Osteocyte (in vitro differentiated cells): ENCODE measurements at regions not wholly inside any gene's neighbourhood (a gene's known extent, or its start where the extent isn't known, plus 50 kb on each side); places are given as distances from the start of the nearest gene placed in this dataset.

Source experiments
- DNase-seq: peaks from one replicate; pipeline ENCODE4 v3.0.0; 2021; ENCODE audit warnings: mixed read lengths; ENCODE audit not compliant: unreplicated experiment; ENCODE audit errors: extremely low spot score
- H3K27ac Mint-ChIP-seq: one replicate; pipeline ENCODE4 v1.8.0; 2021; ENCODE audit warnings: mild to moderate bottlenecking, mixed read lengths; ENCODE audit not compliant: unreplicated experiment
- H3K27me3 Mint-ChIP-seq: one replicate; pipeline ENCODE4 v1.8.0; 2021; ENCODE audit warnings: mixed read lengths; ENCODE audit not compliant: unreplicated experiment
- H3K36me3 Mint-ChIP-seq: one replicate; pipeline ENCODE4 v1.8.0; 2021; ENCODE audit warnings: mixed read lengths; ENCODE audit not compliant: unreplicated experiment
- H3K4me1 Mint-ChIP-seq: one replicate; pipeline ENCODE4 v1.8.0; 2021; ENCODE audit warnings: mixed read lengths; ENCODE audit not compliant: unreplicated experiment
- H3K4me3 Mint-ChIP-seq: one replicate; pipeline ENCODE4 v1.8.0; 2021; ENCODE audit warnings: mild to moderate bottlenecking, moderate library complexity, mixed read lengths; ENCODE audit not compliant: unreplicated experiment
- H3K9me3 Mint-ChIP-seq: one replicate; pipeline ENCODE4 v1.8.0; 2021; ENCODE audit warnings: mixed read lengths; ENCODE audit not compliant: unreplicated experiment
- TF ChIP-seq, protein P1 (sequence below): fragments of 200-600 bp; sonication (generic); IDR thresholded peaks from 2 replicates; pipeline ENCODE4 v1.5.0; 2021; ENCODE audit warnings: antibody characterized with exemption, mild to moderate bottlenecking, moderate library complexity

GRCh38 chr21:24375201-24375600, 1232.1 kb downstream of the MRPL39 start:
- no peak overlapping the region for H3K4me3 Mint-ChIP-seq
- peaks cover 50% of the 10 kb centered on the region for H3K9me3 Mint-ChIP-seq
- H3K36me3 Mint-ChIP-seq: no peaks in the 10 kb centered on the region
- no peaks in the 10 kb centered on the region for H3K27me3 Mint-ChIP-seq
- TF ChIP-seq, protein P1, sequence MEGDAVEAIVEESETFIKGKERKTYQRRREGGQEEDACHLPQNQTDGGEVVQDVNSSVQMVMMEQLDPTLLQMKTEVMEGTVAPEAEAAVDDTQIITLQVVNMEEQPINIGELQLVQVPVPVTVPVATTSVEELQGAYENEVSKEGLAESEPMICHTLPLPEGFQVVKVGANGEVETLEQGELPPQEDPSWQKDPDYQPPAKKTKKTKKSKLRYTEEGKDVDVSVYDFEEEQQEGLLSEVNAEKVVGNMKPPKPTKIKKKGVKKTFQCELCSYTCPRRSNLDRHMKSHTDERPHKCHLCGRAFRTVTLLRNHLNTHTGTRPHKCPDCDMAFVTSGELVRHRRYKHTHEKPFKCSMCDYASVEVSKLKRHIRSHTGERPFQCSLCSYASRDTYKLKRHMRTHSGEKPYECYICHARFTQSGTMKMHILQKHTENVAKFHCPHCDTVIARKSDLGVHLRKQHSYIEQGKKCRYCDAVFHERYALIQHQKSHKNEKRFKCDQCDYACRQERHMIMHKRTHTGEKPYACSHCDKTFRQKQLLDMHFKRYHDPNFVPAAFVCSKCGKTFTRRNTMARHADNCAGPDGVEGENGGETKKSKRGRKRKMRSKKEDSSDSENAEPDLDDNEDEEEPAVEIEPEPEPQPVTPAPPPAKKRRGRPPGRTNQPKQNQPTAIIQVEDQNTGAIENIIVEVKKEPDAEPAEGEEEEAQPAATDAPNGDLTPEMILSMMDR: no peak
- H3K4me1 Mint-ChIP-seq: no peaks in the 10 kb centered on the region
- DNase-seq: no peak
- H3K27ac Mint-ChIP-seq: no peak overlapping the region

DNA sequence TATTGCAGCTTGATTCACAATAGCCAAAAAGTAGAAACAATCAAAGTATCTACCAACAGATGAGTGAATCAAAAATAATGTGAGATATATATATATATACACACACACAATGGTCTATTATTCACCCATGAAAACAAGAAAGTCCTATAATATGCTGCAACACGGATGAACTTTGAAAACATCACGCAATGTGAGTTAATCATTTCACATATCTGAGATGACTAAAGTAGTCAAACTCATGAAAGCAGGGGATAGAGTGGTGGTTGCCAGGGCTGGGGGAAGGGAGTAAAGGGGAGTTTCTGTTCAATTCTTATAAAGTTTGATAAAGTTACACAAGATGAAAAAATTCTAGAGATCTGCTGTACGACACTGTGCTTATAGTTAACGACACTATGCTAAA, 1234.8 kb downstream of the MRPL39 start:
- H3K36me3 Mint-ChIP-seq: no peaks in the 10 kb centered on the region
- peaks cover 46% of the 10 kb centered on the region for H3K9me3 Mint-ChIP-seq
- no peaks in the 10 kb centered on the region for H3K27me3 Mint-ChIP-seq
- no peak overlapping the region for H3K4me3 Mint-ChIP-seq
- no peak for DNase-seq
- TF ChIP-seq, protein P1: no peak
- no peak overlapping the region for H3K27ac Mint-ChIP-seq
- no peaks in the 10 kb centered on the region for H3K4me1 Mint-ChIP-seq

- no peaks in the 10 kb centered on the region for H3K27me3 Mint-ChIP-seq
- H3K4me1 Mint-ChIP-seq: no peaks in the 10 kb centered on the region
- DNase-seq: no peak
- TF ChIP-seq, protein P1: no peak
- peaks cover 45% of the 10 kb centered on the region for H3K9me3 Mint-ChIP-seq
- no peak overlapping the region for H3K27ac Mint-ChIP-seq
- no peaks in the 10 kb centered on the region for H3K36me3 Mint-ChIP-seq
- no peak overlapping the region for H3K4me3 Mint-ChIP-seq
Observed at GRCh38 chr21:24369746-24370145, 1237.5 kb downstream of the MRPL39 start.

- DNase-seq: no peak
- TF ChIP-seq, protein P1: no peak
Observed at GRCh38 chr21:24369278-24369677, 1238.0 kb downstream of the MRPL39 start.

DNA sequence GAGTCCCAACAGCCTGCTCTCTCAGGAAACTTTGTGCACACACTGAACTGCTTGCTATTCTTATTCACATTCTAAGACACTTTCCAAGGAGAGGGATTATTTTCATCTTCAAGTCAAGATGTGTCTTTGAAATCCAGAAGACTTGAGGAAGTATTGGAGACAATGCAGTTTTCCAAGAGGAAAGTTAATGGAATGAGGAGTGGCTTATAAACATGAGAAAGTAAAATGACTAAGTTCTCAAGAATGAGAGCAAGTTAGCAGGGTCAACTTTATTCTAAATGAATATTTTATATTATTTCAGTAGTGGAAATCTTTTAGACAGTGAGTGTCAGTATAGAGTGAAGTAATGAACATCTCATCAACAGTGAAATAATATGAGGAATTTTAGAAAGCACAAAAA, 1239.3 kb downstream of the MRPL39 start:
- Mint-ChIP-seq H3K4me1 (no peaks in the 10 kb centered on the region), H3K4me3 (no peak overlapping the region), H3K9me3 (peaks cover 36% of the 10 kb centered on the region), H3K36me3 (no peaks in the 10 kb centered on the region), H3K27ac (no peak overlapping the region), H3K27me3 (no peaks in the 10 kb centered on the region)
- TF ChIP-seq, protein P1: no peak
- no peak for DNase-seq

More at GRCh38 chr21:24369278-24369677, 1238.0 kb downstream of the MRPL39 start:
- Mint-ChIP-seq H3K27ac (no peak overlapping the region), H3K4me3 (no peak overlapping the region), H3K36me3 (no peaks in the 10 kb centered on the region), H3K4me1 (no peaks in the 10 kb centered on the region), H3K27me3 (no peaks in the 10 kb centered on the region), H3K9me3 (peaks cover 40% of the 10 kb centered on the region)
